H1 (cell line): ENCODE measurements at regions not wholly inside any gene's neighbourhood (a gene's known extent, or its start where the extent isn't known, plus 50 kb on each side); places are given as distances from the start of the nearest gene placed in this dataset.

ENCODE experiments used
- CTCF ChIA-PET: fragments of 300-600 bp; sonication (Branson Sonifier 250); formaldehyde crosslinking; loops from one replicate; lab custom pipeline; 2021; ENCODE audit not compliant: partially characterized antibody; lab: Charles Lee
- POLR2A ChIA-PET: fragments of 300-600 bp; sonication (Branson Sonifier 250); formaldehyde crosslinking; loops from one replicate; lab custom pipeline; 2021; ENCODE audit warnings: inconsistent platforms; ENCODE audit not compliant: partially characterized antibody; lab: Charles Lee
- DNase-seq, 2 experiments: peaks; one replicate each; pipeline versions ENCODE4 v3.0.0 to v3.0.0-alpha.2; 2010 to 2022; ENCODE audit warnings: low spot score in 2 of 2, low read depth in 1 of 2, mixed read lengths in 1 of 2
- FAIRE-seq: peaks from 2 replicates; lab custom pipeline; 2011; peaks lifted over from hg19 to GRCh38; lab: Jason Lieb, UNC
- H2AFZ ChIP-seq: 2 replicates; pipeline ENCODE4 v1.8.1; 2012; ENCODE audit warnings: low read length, inconsistent platforms
- H2AK5ac ChIP-seq: 2 replicates; pipeline ENCODE4 v1.6.1; 2013; ENCODE audit warnings: low read depth, low read length
- H2BK120ac ChIP-seq: replicated peaks from 2 replicates; pipeline ENCODE3; 2013; ENCODE audit warnings: low read depth, low read length, inconsistent platforms
- H2BK12ac ChIP-seq: 2 replicates; pipeline ENCODE4 v1.6.1; 2013; ENCODE audit warnings: low read depth, low read length
- H2BK15ac ChIP-seq: 2 replicates; pipeline ENCODE4 v1.6.1; 2013; ENCODE audit warnings: low read length
- H2BK20ac ChIP-seq: 2 replicates; pipeline ENCODE4 v1.6.1; 2013; ENCODE audit warnings: low read length
- H2BK5ac ChIP-seq: 2 replicates; pipeline ENCODE4 v1.6.1; 2013; ENCODE audit warnings: low read depth, low read length
- H3K14ac ChIP-seq: 2 replicates; pipeline ENCODE4 v1.6.1; 2013; ENCODE audit warnings: inconsistent platforms; ENCODE audit not compliant: insufficient read length
- H3K18ac ChIP-seq: 2 replicates; pipeline ENCODE4 v1.6.1; 2013; ENCODE audit warnings: low read length; ENCODE audit errors: extremely low read depth
- H3K23ac ChIP-seq: 2 replicates; pipeline ENCODE4 v1.6.1; 2013; ENCODE audit warnings: inconsistent platforms; ENCODE audit not compliant: insufficient read length
- H3K23me2 ChIP-seq: 2 replicates; pipeline ENCODE4 v1.6.1; 2013; ENCODE audit warnings: low read depth, low read length
- H3K27ac ChIP-seq: 2 replicates; pipeline ENCODE4 v1.6.1; 2011; ENCODE audit warnings: low read depth, low read length, inconsistent platforms
- H3K27me3 ChIP-seq, 4 experiments: replicated peaks in 1 of 4; 1 replicate in 1 of 4; 2 replicates in 3 of 4; pipeline versions ENCODE4 v1.6.1 to v1.8.1; 2011 to 2013; ENCODE audit warnings: low read length in 3 of 4, mild to moderate bottlenecking in 3 of 4, inconsistent platforms in 2 of 4, mixed read lengths in 2 of 4, moderate library complexity in 1 of 4; ENCODE audit not compliant: control insufficient read depth in 3 of 4, insufficient read depth in 3 of 4; ENCODE audit errors: extremely low read depth in 1 of 4
- H3K36me3 ChIP-seq, 4 experiments: 2 replicates each; pipeline versions ENCODE4 v1.6.1 to v1.8.1; 2011 to 2013; ENCODE audit warnings: mild to moderate bottlenecking in 4 of 4, low read length in 3 of 4, moderate library complexity in 2 of 4, control low read depth in 1 of 4, inconsistent platforms in 1 of 4; ENCODE audit not compliant: insufficient read depth in 4 of 4, control insufficient read depth in 2 of 4
- H3K4ac ChIP-seq: replicated peaks from 2 replicates; pipeline ENCODE3; 2013; ENCODE audit warnings: low read length, low read depth, mixed read lengths, inconsistent platforms; ENCODE audit not compliant: insufficient read length
- H3K4me1 ChIP-seq, 4 experiments: replicated peaks in 1 of 4; 1 replicate in 1 of 4; 2 replicates in 3 of 4; pipeline versions ENCODE4 v1.6.1 to v1.8.1; 2011 to 2013; ENCODE audit warnings: low read length in 3 of 4, inconsistent platforms in 2 of 4, mixed read lengths in 1 of 4; ENCODE audit not compliant: insufficient read depth in 4 of 4, control insufficient read depth in 3 of 4
- H3K4me2 ChIP-seq, 2 experiments: 2 replicates each; pipeline versions ENCODE4 v1.6.1 to v1.8.1; 2011 to 2013; ENCODE audit warnings: low read depth in 2 of 2, low read length in 2 of 2, control low read depth in 1 of 2, inconsistent platforms in 1 of 2, mild to moderate bottlenecking in 1 of 2; ENCODE audit not compliant: insufficient read depth in 1 of 2
- H3K4me3 ChIP-seq, 4 experiments: fragments of 200-600, 300-600 bp in 1 of 4; sonication (generic), shearing (Covaris generic), sonication (Bioruptor Twin) in 1 of 4; 2 replicates each; pipeline versions ENCODE4 v1.5.1 to v1.8.1; 2011 to 2016; ENCODE audit warnings: low read length in 4 of 4, low read depth in 3 of 4, control low read depth in 2 of 4, inconsistent platforms in 2 of 4, mild to moderate bottlenecking in 2 of 4, mixed read lengths in 1 of 4, moderate library complexity in 1 of 4; ENCODE audit not compliant: insufficient read depth in 2 of 4; ENCODE audit errors: extremely low read depth in 1 of 4
- H3K56ac ChIP-seq: replicated peaks from 2 replicates; pipeline ENCODE3; 2013; ENCODE audit warnings: low read depth, mild to moderate bottlenecking, mixed read lengths, low read length, inconsistent platforms; ENCODE audit not compliant: insufficient read length
- H3K79me1 ChIP-seq: 2 replicates; pipeline ENCODE4 v1.6.1; 2013; ENCODE audit warnings: low read depth, low read length, control low read depth
- H3K79me2 ChIP-seq, 2 experiments: 2 replicates each; pipeline versions ENCODE4 v1.6.1 to v1.8.1; 2012 to 2013; ENCODE audit warnings: low read length in 2 of 2, mild to moderate bottlenecking in 2 of 2, inconsistent platforms in 1 of 2; ENCODE audit not compliant: insufficient read depth in 2 of 2, control insufficient read depth in 1 of 2
- H3K9ac ChIP-seq, 4 experiments: replicated peaks in 1 of 4; 1 replicate in 1 of 4; 2 replicates in 3 of 4; pipeline versions ENCODE4 v1.6.1 to v1.8.1; 2011 to 2013; ENCODE audit warnings: low read depth in 3 of 4, low read length in 3 of 4, control low read depth in 2 of 4, mild to moderate bottlenecking in 2 of 4, moderate library complexity in 2 of 4, inconsistent platforms in 1 of 4; ENCODE audit errors: extremely low read depth in 1 of 4
- H3K9me3 ChIP-seq, 2 experiments: 2 replicates each; pipeline versions ENCODE4 v1.6.1 to v1.8.1; 2012 to 2013; ENCODE audit warnings: mild to moderate bottlenecking in 2 of 2, moderate library complexity in 2 of 2, control low read depth in 1 of 2, inconsistent platforms in 1 of 2, low read depth in 1 of 2, low read length in 1 of 2, mixed read lengths in 1 of 2; ENCODE audit not compliant: insufficient read depth in 2 of 2
- H4K20me1 ChIP-seq, 2 experiments: replicated peaks in 1 of 2; 2 replicates each; pipeline versions ENCODE3 to v1.8.1; 2011 to 2013; ENCODE audit warnings: inconsistent platforms in 2 of 2, low read length in 2 of 2, mild to moderate bottlenecking in 1 of 2; ENCODE audit not compliant: insufficient read depth in 2 of 2, control insufficient read depth in 1 of 2
- H4K5ac ChIP-seq: 2 replicates; pipeline ENCODE4 v1.6.1; 2013; ENCODE audit warnings: low read length, low read depth, mixed read lengths, inconsistent platforms; ENCODE audit not compliant: insufficient read length
- H4K8ac ChIP-seq: 2 replicates; pipeline ENCODE4 v1.8.0; 2013; ENCODE audit warnings: mild to moderate bottlenecking, moderate library complexity, low read length, inconsistent platforms; ENCODE audit not compliant: insufficient read depth; ENCODE audit errors: extremely low read depth
- H4K91ac ChIP-seq: replicated peaks from 2 replicates; pipeline ENCODE3; 2013; ENCODE audit warnings: low read length, mixed read lengths, inconsistent platforms; ENCODE audit not compliant: insufficient read length
- BRCA1 ChIP-seq: IDR thresholded peaks from 2 replicates; pipeline ENCODE4 v1.6.1; 2012; ENCODE audit warnings: low read depth, low read length, improper control_type of control experiment
- EGR1 ChIP-seq: IDR thresholded peaks from 2 replicates; pipeline ENCODE4 v1.6.1; 2011; ENCODE audit warnings: low read depth, low read length, borderline replicate concordance
- EP300 ChIP-seq, 2 experiments: IDR thresholded peaks; 1 replicate in 1 of 2; 2 replicates in 1 of 2; pipeline ENCODE4 v1.6.1; 2011 to 2012; ENCODE audit warnings: low read depth in 2 of 2, low read length in 2 of 2, mild to moderate bottlenecking in 2 of 2, borderline replicate concordance in 1 of 2, inconsistent platforms in 1 of 2, moderate library complexity in 1 of 2
- GTF2F1 ChIP-seq: IDR thresholded peaks from 2 replicates; pipeline ENCODE4 v1.6.1; 2012; ENCODE audit warnings: low read depth, low read length, improper control_type of control experiment, borderline replicate concordance
- HDAC2 ChIP-seq, 2 experiments: fragments of 300-600 bp in 1 of 2; sonication (generic) in 1 of 2; IDR thresholded peaks; 2 replicates each; pipeline ENCODE4 v1.6.1; 2011 to 2012; ENCODE audit warnings: low read depth in 2 of 2, low read length in 2 of 2, mild to moderate bottlenecking in 2 of 2, moderate library complexity in 2 of 2, borderline replicate concordance in 1 of 2, inconsistent platforms in 1 of 2
- NANOG ChIP-seq: IDR thresholded peaks from 2 replicates; pipeline ENCODE4 v1.6.1; 2011; ENCODE audit warnings: low read length, low read depth, mild to moderate bottlenecking, inconsistent platforms; ENCODE audit not compliant: insufficient read depth, poor library complexity, severe bottlenecking
- RFX5 ChIP-seq: IDR thresholded peaks from 2 replicates; pipeline ENCODE4 v1.6.1; 2011; ENCODE audit warnings: low read depth, low read length, improper control_type of control experiment, borderline replicate concordance
- RXRA ChIP-seq: IDR thresholded peaks from 2 replicates; pipeline ENCODE4 v1.6.1; 2011; ENCODE audit warnings: low read depth, mild to moderate bottlenecking, low read length, moderate library complexity; ENCODE audit not compliant: insufficient read depth
- SP2 ChIP-seq: IDR thresholded peaks from 2 replicates; pipeline ENCODE4 v1.6.1; 2012; ENCODE audit warnings: mild to moderate bottlenecking, low read length, inconsistent platforms
- TBP ChIP-seq: IDR thresholded peaks from 2 replicates; pipeline ENCODE4 v1.6.1; 2011; ENCODE audit warnings: low read depth, low read length, improper control_type of control experiment
- TCF12 ChIP-seq: IDR thresholded peaks from 2 replicates; pipeline ENCODE4 v1.6.1; 2011; ENCODE audit warnings: low read depth, mild to moderate bottlenecking, low read length
- WGBS, 2 experiments: shearing (Covaris generic) in 1 of 2; methylation state at CpG; one replicate each; pipeline versions ENCODE4 v1.1.6 to v1.1.7; 2013 to 2015; ENCODE audit warnings: low lambda C conversion rate in 2 of 2, mixed read lengths in 2 of 2, inconsistent platforms in 1 of 2, low coverage in 1 of 2, missing lambda C conversion rate in 1 of 2; ENCODE audit not compliant: insufficient replicate concordance in 2 of 2, insufficient coverage in 1 of 2, insufficient read length in 1 of 2; ENCODE audit errors: extremely low coverage in 1 of 2, missing lambda C conversion rate in 1 of 2; 5-methylcytosine and 5-hydroxymethylcytosine counted together
- TF ChIP-seq, protein P1 (sequence below), 3 experiments: IDR thresholded peaks; 1 replicate in 2 of 3; 2 replicates in 1 of 3; pipeline versions ENCODE4 v1.5.1 to v1.6.1; 2011; ENCODE audit warnings: low read length in 3 of 3, mild to moderate bottlenecking in 3 of 3, inconsistent platforms in 2 of 3, low read depth in 1 of 3, moderate library complexity in 1 of 3; ENCODE audit not compliant: insufficient read depth in 1 of 3; ENCODE audit errors: control extremely low read depth in 1 of 3

DNA sequence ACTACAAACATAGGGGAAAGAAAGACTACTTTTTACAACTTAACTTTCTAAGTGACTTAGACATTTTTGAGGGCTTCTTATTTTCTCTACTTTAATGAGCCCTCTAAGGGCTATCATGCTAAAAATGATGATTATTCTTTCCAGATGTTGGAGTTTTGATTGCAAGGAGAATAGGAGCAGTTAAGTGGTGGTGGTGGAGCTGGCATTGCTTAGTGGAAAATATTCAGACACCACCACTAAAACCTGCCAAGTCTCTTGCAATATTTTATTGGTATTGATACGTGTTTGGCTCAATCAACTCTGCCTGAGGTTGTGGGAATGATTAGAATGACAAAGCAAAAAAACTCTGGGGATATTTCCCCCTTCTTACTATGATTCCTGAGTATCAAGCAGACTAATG is 82.6 kb upstream of the PTGFR start:
- Histone ChIP-seq H3K23me2 (no peaks in the 10 kb centered on the region), H2BK15ac (no peak overlapping the region), H4K20me1 (no peaks in the 10 kb centered on the region), H3K27ac (no peak overlapping the region), H4K8ac (no peak overlapping the region), H3K4ac (no peak overlapping the region), H3K4me2 (no peak overlapping the region), H2BK5ac (no peak overlapping the region), H2AFZ (no peak overlapping the region), H4K5ac (no peak overlapping the region), H2BK120ac (no peak overlapping the region), H2AK5ac (no peak overlapping the region), H3K23ac (no peak overlapping the region), H3K36me3 (no peaks in the 10 kb centered on the region), H2BK20ac (no peak overlapping the region), H3K9me3 (peaks cover 4 to 9% of the 10 kb centered on the region in 2 experiments; a peak in 2 of 4 replicates), H3K4me3 (no peak overlapping the region), H3K79me1 (no peaks in the 10 kb centered on the region), H4K91ac (no peak overlapping the region), H3K27me3 (no peaks in the 10 kb centered on the region), H3K79me2 (no peaks in the 10 kb centered on the region), H2BK12ac (no peak overlapping the region), H3K4me1 (no peaks in the 10 kb centered on the region), H3K14ac (no peak overlapping the region), H3K18ac (no peak overlapping the region), H3K56ac (no peak overlapping the region), H3K9ac (no peak overlapping the region)
- FAIRE-seq (no peak), DNase-seq (no peak)
- CTCF ChIA-PET: no interaction called here
- WGBS, 2 experiments: 85% methylated on average over 1 of the region's 1 CpG; no CpG with 5 or more reads in 1 of the 2 experiments
- POLR2A ChIA-PET: no interaction called here
- TF ChIP-seq GTF2F1: no peak
- TF ChIP-seq, protein P1, sequence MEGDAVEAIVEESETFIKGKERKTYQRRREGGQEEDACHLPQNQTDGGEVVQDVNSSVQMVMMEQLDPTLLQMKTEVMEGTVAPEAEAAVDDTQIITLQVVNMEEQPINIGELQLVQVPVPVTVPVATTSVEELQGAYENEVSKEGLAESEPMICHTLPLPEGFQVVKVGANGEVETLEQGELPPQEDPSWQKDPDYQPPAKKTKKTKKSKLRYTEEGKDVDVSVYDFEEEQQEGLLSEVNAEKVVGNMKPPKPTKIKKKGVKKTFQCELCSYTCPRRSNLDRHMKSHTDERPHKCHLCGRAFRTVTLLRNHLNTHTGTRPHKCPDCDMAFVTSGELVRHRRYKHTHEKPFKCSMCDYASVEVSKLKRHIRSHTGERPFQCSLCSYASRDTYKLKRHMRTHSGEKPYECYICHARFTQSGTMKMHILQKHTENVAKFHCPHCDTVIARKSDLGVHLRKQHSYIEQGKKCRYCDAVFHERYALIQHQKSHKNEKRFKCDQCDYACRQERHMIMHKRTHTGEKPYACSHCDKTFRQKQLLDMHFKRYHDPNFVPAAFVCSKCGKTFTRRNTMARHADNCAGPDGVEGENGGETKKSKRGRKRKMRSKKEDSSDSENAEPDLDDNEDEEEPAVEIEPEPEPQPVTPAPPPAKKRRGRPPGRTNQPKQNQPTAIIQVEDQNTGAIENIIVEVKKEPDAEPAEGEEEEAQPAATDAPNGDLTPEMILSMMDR (IDR thresholded peaks at IDR 0.05; ENCODE audit: control extremely low read depth in 1 of 3, insufficient read depth in 1 of 3, low read depth in 1 of 3, low read length in 3 of 3): no peak
- no peak for TF ChIP-seq BRCA1
- TF ChIP-seq EGR1: no peak
- TF ChIP-seq SP2: no peak
- TF ChIP-seq HDAC2 (IDR thresholded peaks at IDR 0.05; ENCODE audit: borderline replicate concordance in 1 of 2, low read depth in 2 of 2, low read length in 2 of 2): no peak
- TF ChIP-seq NANOG: no peak
- no peak for TF ChIP-seq RXRA
- TF ChIP-seq RFX5: no peak
- TF ChIP-seq EP300 (IDR thresholded peaks at IDR 0.05; ENCODE audit: borderline replicate concordance in 1 of 2, low read depth in 2 of 2, low read length in 2 of 2): no peak
- TF ChIP-seq TBP: no peak
- TF ChIP-seq TCF12: no peak
